Chondrocyte (in vitro differentiated cells): ENCODE measurements at regions not wholly inside any gene's neighbourhood (a gene's known extent, or its start where the extent isn't known, plus 50 kb on each side); places are given as distances from the start of the nearest gene placed in this dataset.

Experiments
- DNase-seq: peaks from one replicate; pipeline ENCODE4 v3.0.0; 2021; ENCODE audit warnings: mixed read lengths, low spot score
- H3K27ac Mint-ChIP-seq: one replicate; pipeline ENCODE4 v1.8.0; 2021; ENCODE audit warnings: mild to moderate bottlenecking, moderate library complexity, mixed read lengths; ENCODE audit not compliant: unreplicated experiment
- H3K27me3 Mint-ChIP-seq: 2 replicates; pipeline ENCODE4 v1.8.0; 2021; ENCODE audit warnings: low read depth, mixed read lengths
- H3K36me3 Mint-ChIP-seq: 2 replicates; pipeline ENCODE4 v1.8.0; 2021; ENCODE audit warnings: low read depth, mixed read lengths
- H3K4me1 Mint-ChIP-seq: 2 replicates; pipeline ENCODE4 v1.8.0; 2021; ENCODE audit warnings: low read depth, mild to moderate bottlenecking, mixed read lengths
- H3K4me3 Mint-ChIP-seq: one replicate; pipeline ENCODE4 v1.8.0; 2021; ENCODE audit warnings: mild to moderate bottlenecking, moderate library complexity, mixed read lengths; ENCODE audit not compliant: unreplicated experiment
- H3K9me3 Mint-ChIP-seq: 2 replicates; pipeline ENCODE4 v1.8.0; 2021; ENCODE audit warnings: low read depth, mixed read lengths
- CTCF ChIP-seq: fragments of 200-600 bp; sonication (generic); IDR thresholded peaks from 2 replicates; pipeline ENCODE4 v1.5.0; 2021; ENCODE audit warnings: antibody characterized with exemption, mild to moderate bottlenecking, moderate library complexity

- no peak for DNase-seq
- no peak for TF ChIP-seq CTCF
- Mint-ChIP-seq H3K4me1 (peaks cover 3% of the 10 kb centered on the region), H3K36me3 (no peaks in the 10 kb centered on the region), H3K27me3 (peaks cover 19% of the 10 kb centered on the region), H3K27ac (no peak overlapping the region), H3K9me3 (peaks cover 14% of the 10 kb centered on the region), H3K4me3 (no peak overlapping the region)
Measured at GRCh38 chr6:128827675-128828464, 55.1 kb upstream of the LAMA2 start.

GRCh38 chr6:128826606-128827005, 56.3 kb upstream of the LAMA2 start:
- Mint-ChIP-seq H3K27me3 (peaks cover 19% of the 10 kb centered on the region), H3K36me3 (no peaks in the 10 kb centered on the region), H3K4me3 (no peak overlapping the region), H3K9me3 (peaks cover 7% of the 10 kb centered on the region), H3K4me1 (peaks cover 3% of the 10 kb centered on the region), H3K27ac (no peak overlapping the region)
- no peak for TF ChIP-seq CTCF
- no peak for DNase-seq

- TF ChIP-seq CTCF, result no peak
- Mint-ChIP-seq H3K4me3 (no peak overlapping the region), H3K36me3 (no peaks in the 10 kb centered on the region), H3K4me1 (no peaks in the 10 kb centered on the region), H3K27ac (no peak overlapping the region), H3K9me3 (no peaks in the 10 kb centered on the region), H3K27me3 (peaks cover 34% of the 10 kb centered on the region)
- DNase-seq, result no peak
Measured at GRCh38 chr6:128822271-128822670, 60.7 kb upstream of the LAMA2 start.

GRCh38 chr6:128821116-128821515, 61.8 kb upstream of the LAMA2 start:
- no peak overlapping the region for H3K27ac Mint-ChIP-seq
- TF ChIP-seq CTCF, result no peak
- peaks cover 37% of the 10 kb centered on the region for H3K27me3 Mint-ChIP-seq
- H3K9me3 Mint-ChIP-seq, result no peaks in the 10 kb centered on the region
- no peaks in the 10 kb centered on the region for H3K4me1 Mint-ChIP-seq
- no peaks in the 10 kb centered on the region for H3K36me3 Mint-ChIP-seq
- no peak overlapping the region for H3K4me3 Mint-ChIP-seq
- DNase-seq, result no peak

- DNase-seq, result no peak
- H3K4me1 Mint-ChIP-seq, result peaks cover 3% of the 10 kb centered on the region
- TF ChIP-seq CTCF, result no peak
- H3K27ac Mint-ChIP-seq, result no peak overlapping the region
- peaks cover 28% of the 10 kb centered on the region for H3K27me3 Mint-ChIP-seq
- peaks cover 8% of the 10 kb centered on the region for H3K9me3 Mint-ChIP-seq
- no peaks in the 10 kb centered on the region for H3K36me3 Mint-ChIP-seq
- H3K4me3 Mint-ChIP-seq, result no peak overlapping the region
Measured at GRCh38 chr6:128808856-128809255, 74.1 kb upstream of the LAMA2 start.
